Neural cell (in vitro differentiated cells): ENCODE measurements at regions not wholly inside any gene's neighbourhood (a gene's known extent, or its start where the extent isn't known, plus 50 kb on each side); places are given as distances from the start of the nearest gene placed in this dataset.

Source experiments
- H2AFZ ChIP-seq: fragments of 200-600, 300-800 bp; sonication (generic), shearing (Covaris generic); 2 replicates; pipeline ENCODE4 v1.6.0; 2014; ENCODE audit warnings: low read depth, mild to moderate bottlenecking, antibody characterized with exemption, low read length, moderate library complexity
- H3F3A ChIP-seq: fragments of 200-600 bp; shearing (Covaris generic); 2 replicates; pipeline ENCODE4 v1.6.1; 2016; ENCODE audit warnings: mild to moderate bottlenecking, moderate library complexity, mixed read lengths, antibody characterized with exemption, low read length; ENCODE audit not compliant: insufficient read depth, poor library complexity, severe bottlenecking
- H3K27ac ChIP-seq: fragments of 200-600, 300-800 bp; sonication (generic), shearing (Covaris generic); 2 replicates; pipeline ENCODE4 v1.5.1; 2014; ENCODE audit warnings: mild to moderate bottlenecking, low read length, moderate library complexity
- H3K27me3 ChIP-seq: fragments of 300-800, 200-600 bp; sonication (generic), shearing (Covaris generic); 2 replicates; pipeline ENCODE4 v1.6.0; 2014; ENCODE audit warnings: mild to moderate bottlenecking, low read depth, low read length, moderate library complexity; ENCODE audit not compliant: insufficient read depth
- H3K36me3 ChIP-seq: fragments of 300-800, 200-600 bp; sonication (generic), shearing (Covaris generic); 2 replicates; pipeline ENCODE4 v1.5.1; 2014; ENCODE audit warnings: mild to moderate bottlenecking, antibody characterized with exemption, low read length, moderate library complexity; ENCODE audit not compliant: insufficient read depth
- H3K4me2 ChIP-seq: fragments of 300-800, 200-600 bp; sonication (generic), shearing (Covaris generic); 2 replicates; pipeline ENCODE4 v1.6.0; 2014; ENCODE audit warnings: mild to moderate bottlenecking, low read length
- H3K4me3 ChIP-seq: fragments of 300-800, 200-600 bp; sonication (generic), shearing (Covaris generic); 2 replicates; pipeline ENCODE4 v1.5.1; 2014; ENCODE audit warnings: mild to moderate bottlenecking, low read length, moderate library complexity
- H3K79me2 ChIP-seq: fragments of 200-600 bp; shearing (Covaris generic); replicated peaks from 2 replicates; pipeline ENCODE4 v1.6.0; 2014; ENCODE audit warnings: mild to moderate bottlenecking, low read length, moderate library complexity; ENCODE audit not compliant: insufficient read depth
- H3K9ac ChIP-seq: fragments of 300-800, 200-600 bp; sonication (generic), shearing (Covaris generic); 2 replicates; pipeline ENCODE4 v1.6.1; 2016; ENCODE audit warnings: mild to moderate bottlenecking, low read length, mixed read lengths
- H3K9me2 ChIP-seq: fragments of 200-600 bp; shearing (Covaris generic); 2 replicates; pipeline ENCODE4 v1.6.1; 2016; ENCODE audit warnings: mild to moderate bottlenecking, low read length, mixed read lengths; ENCODE audit not compliant: insufficient read depth
- H3K9me3 ChIP-seq: fragments of 200-600, 300-800 bp; sonication (generic), shearing (Covaris generic); 2 replicates; pipeline ENCODE4 v1.6.1; 2016; ENCODE audit warnings: mild to moderate bottlenecking, mixed run types, low read length, moderate library complexity, mixed read lengths
- H4K20me1 ChIP-seq: fragments of 200-600 bp; shearing (Covaris generic); 2 replicates; pipeline ENCODE4 v1.6.1; 2016; ENCODE audit warnings: mild to moderate bottlenecking, mixed run types; ENCODE audit not compliant: insufficient read depth
- EP300 ChIP-seq: fragments of 450-650 bp; conservative IDR thresholded peaks from 2 replicates; pipeline ENCODE4 v1.6.1; 2014; ENCODE audit warnings: antibody characterized with exemption, mild to moderate bottlenecking, moderate library complexity; ENCODE audit not compliant: poor library complexity, severe bottlenecking
- EZH2 ChIP-seq: fragments of 200-600, 300-800 bp; shearing (Covaris generic), sonication (generic); IDR thresholded peaks from 2 replicates; pipeline ENCODE4 v1.6.1; 2014; ENCODE audit warnings: antibody characterized with exemption, low read length, borderline replicate concordance, mild to moderate bottlenecking; ENCODE audit not compliant: insufficient read depth, poor library complexity, severe bottlenecking
- MXI1 ChIP-seq: fragments of 450-650 bp; conservative IDR thresholded peaks from 2 replicates; pipeline ENCODE4 v1.6.1; 2014; ENCODE audit warnings: antibody characterized with exemption, mild to moderate bottlenecking; ENCODE audit not compliant: poor library complexity, severe bottlenecking
- POLR2AphosphoS5 ChIP-seq: IDR thresholded peaks from 2 replicates; pipeline ENCODE4 v1.6.1; 2012
- RAD21 ChIP-seq: fragments of 450-650 bp; conservative IDR thresholded peaks from 2 replicates; pipeline ENCODE4 v1.6.1; 2014; ENCODE audit warnings: antibody characterized with exemption, mild to moderate bottlenecking, moderate library complexity
- SMC3 ChIP-seq: fragments of 450-650 bp; conservative IDR thresholded peaks from 2 replicates; pipeline ENCODE4 v1.6.1; 2014; ENCODE audit warnings: antibody characterized with exemption, mild to moderate bottlenecking, moderate library complexity; ENCODE audit not compliant: poor library complexity
- TAF1 ChIP-seq: IDR thresholded peaks from 2 replicates; pipeline ENCODE4 v1.6.1; 2012; ENCODE audit warnings: low read depth
- TF ChIP-seq, protein P1 (sequence below): IDR thresholded peaks from 2 replicates; pipeline ENCODE4 v1.6.1; 2012; ENCODE audit warnings: borderline replicate concordance
- TF ChIP-seq, protein P2 (sequence below): fragments of 450-650 bp; IDR thresholded peaks from 2 replicates; pipeline ENCODE4 v1.5.1; 2014; ENCODE audit warnings: antibody characterized with exemption, mild to moderate bottlenecking, moderate library complexity; ENCODE audit not compliant: poor library complexity, severe bottlenecking

DNA sequence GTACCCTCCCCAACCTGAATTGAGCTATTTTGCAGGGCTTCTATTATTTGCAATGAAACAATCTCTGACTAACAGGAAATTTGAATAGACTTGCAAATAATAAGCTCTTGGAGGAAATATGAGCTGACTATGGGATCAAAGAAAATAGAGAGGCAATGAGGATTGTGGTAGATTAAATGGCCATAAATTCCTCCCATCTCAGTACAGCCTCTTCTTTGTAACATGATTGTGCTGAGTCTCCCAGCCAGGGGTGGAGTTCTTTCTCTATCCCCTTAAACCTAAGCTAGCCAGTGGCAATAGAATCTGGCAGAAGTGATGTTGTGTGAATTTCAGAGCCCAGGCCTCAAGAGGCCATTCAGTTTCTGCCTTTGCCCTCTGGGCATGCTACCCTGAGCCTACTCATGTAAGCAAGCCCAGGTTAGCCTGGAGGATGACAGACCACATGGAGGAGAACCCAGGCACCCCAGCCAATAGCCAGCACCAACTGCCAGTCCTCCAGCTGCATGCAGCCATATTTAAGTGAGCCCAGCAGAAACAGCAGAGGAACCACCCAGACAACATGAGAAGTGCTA, 86.8 kb upstream of the TP53I11 start:
- Histone ChIP-seq H3K27ac (no peak overlapping the region), H2AFZ (no peak overlapping the region), H3K36me3 (no peaks in the 10 kb centered on the region), H3K27me3 (no peaks in the 10 kb centered on the region), H3K9me2 (no peaks in the 10 kb centered on the region), H3K9ac (no peak overlapping the region), H3F3A (no peaks in the 10 kb centered on the region), H3K79me2 (no peaks in the 10 kb centered on the region), H3K4me3 (no peak overlapping the region), H3K4me2 (no peak overlapping the region), H3K9me3 (no peaks in the 10 kb centered on the region), H4K20me1 (no peaks in the 10 kb centered on the region)
- TF ChIP-seq, protein P1, sequence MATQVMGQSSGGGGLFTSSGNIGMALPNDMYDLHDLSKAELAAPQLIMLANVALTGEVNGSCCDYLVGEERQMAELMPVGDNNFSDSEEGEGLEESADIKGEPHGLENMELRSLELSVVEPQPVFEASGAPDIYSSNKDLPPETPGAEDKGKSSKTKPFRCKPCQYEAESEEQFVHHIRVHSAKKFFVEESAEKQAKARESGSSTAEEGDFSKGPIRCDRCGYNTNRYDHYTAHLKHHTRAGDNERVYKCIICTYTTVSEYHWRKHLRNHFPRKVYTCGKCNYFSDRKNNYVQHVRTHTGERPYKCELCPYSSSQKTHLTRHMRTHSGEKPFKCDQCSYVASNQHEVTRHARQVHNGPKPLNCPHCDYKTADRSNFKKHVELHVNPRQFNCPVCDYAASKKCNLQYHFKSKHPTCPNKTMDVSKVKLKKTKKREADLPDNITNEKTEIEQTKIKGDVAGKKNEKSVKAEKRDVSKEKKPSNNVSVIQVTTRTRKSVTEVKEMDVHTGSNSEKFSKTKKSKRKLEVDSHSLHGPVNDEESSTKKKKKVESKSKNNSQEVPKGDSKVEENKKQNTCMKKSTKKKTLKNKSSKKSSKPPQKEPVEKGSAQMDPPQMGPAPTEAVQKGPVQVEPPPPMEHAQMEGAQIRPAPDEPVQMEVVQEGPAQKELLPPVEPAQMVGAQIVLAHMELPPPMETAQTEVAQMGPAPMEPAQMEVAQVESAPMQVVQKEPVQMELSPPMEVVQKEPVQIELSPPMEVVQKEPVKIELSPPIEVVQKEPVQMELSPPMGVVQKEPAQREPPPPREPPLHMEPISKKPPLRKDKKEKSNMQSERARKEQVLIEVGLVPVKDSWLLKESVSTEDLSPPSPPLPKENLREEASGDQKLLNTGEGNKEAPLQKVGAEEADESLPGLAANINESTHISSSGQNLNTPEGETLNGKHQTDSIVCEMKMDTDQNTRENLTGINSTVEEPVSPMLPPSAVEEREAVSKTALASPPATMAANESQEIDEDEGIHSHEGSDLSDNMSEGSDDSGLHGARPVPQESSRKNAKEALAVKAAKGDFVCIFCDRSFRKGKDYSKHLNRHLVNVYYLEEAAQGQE: no peak
- TF ChIP-seq, protein P2, sequence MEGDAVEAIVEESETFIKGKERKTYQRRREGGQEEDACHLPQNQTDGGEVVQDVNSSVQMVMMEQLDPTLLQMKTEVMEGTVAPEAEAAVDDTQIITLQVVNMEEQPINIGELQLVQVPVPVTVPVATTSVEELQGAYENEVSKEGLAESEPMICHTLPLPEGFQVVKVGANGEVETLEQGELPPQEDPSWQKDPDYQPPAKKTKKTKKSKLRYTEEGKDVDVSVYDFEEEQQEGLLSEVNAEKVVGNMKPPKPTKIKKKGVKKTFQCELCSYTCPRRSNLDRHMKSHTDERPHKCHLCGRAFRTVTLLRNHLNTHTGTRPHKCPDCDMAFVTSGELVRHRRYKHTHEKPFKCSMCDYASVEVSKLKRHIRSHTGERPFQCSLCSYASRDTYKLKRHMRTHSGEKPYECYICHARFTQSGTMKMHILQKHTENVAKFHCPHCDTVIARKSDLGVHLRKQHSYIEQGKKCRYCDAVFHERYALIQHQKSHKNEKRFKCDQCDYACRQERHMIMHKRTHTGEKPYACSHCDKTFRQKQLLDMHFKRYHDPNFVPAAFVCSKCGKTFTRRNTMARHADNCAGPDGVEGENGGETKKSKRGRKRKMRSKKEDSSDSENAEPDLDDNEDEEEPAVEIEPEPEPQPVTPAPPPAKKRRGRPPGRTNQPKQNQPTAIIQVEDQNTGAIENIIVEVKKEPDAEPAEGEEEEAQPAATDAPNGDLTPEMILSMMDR: no peak
- TF ChIP-seq MXI1 (no peak), POLR2AphosphoS5 (no peak), EP300 (no peak), RAD21 (no peak), EZH2 (no peak), SMC3 (no peak), TAF1 (no peak)

DNA sequence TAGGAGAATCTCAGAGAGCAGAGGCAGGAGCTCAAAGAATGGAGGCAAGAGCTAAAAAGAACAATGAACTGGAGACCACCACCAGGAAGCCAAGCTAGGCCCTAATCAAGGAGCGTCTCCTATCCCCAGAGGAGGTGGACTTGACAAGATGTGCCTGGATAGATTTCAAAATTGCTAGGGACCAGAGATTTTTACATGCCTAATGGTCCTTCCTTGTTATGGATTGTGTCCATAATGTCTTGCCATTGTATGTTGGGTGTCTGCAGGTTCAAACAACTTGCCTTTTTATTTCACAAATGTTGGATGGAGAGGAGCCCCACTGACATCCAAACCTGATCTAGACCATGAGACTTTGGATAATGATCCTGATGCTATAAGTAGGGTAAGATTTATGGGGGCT, 88.2 kb upstream of the TP53I11 start:
- Histone ChIP-seq H3K9me3 (no peaks in the 10 kb centered on the region), H3K9me2 (no peaks in the 10 kb centered on the region), H3K9ac (no peak overlapping the region), H3K36me3 (no peaks in the 10 kb centered on the region), H2AFZ (no peak overlapping the region), H4K20me1 (no peaks in the 10 kb centered on the region), H3F3A (no peaks in the 10 kb centered on the region), H3K4me2 (no peak overlapping the region), H3K27ac (no peak overlapping the region), H3K4me3 (no peak overlapping the region), H3K27me3 (no peaks in the 10 kb centered on the region), H3K79me2 (no peaks in the 10 kb centered on the region)
- TF ChIP-seq, protein P2: no peak
- TF ChIP-seq RAD21 (no peak), MXI1 (no peak), EP300 (no peak), TAF1 (no peak), EZH2 (no peak), SMC3 (no peak), POLR2AphosphoS5 (no peak)
- TF ChIP-seq, protein P1: no peak
